ENCODE measurements at regions not wholly inside any gene's neighbourhood (a gene's known extent, or its start where the extent isn't known, plus 50 kb on each side); places are given as distances from the start of the nearest gene placed in this dataset.

GRCh38 chr14:22263961-22264360 lies 325.1 kb downstream of the DAD1 start:
- Mint-ChIP-seq H3K27me3 (ENCODE audit: unreplicated experiment) (peaks cover 9% of the 10 kb centered on the region), H3K9me3 (ENCODE audit: low read depth, unreplicated experiment) (peaks cover 3% of the 10 kb centered on the region), H3K27ac (ENCODE audit: unreplicated experiment) (no peak overlapping the region), H3K4me1 (ENCODE audit: low read depth, unreplicated experiment) (peaks cover 60% of the 10 kb centered on the region), H3K4me3 (ENCODE audit: low read depth, unreplicated experiment) (no peak overlapping the region), H3K36me3 (ENCODE audit: insufficient read depth, unreplicated experiment) (peaks cover 5% of the 10 kb centered on the region)
- intact Hi-C loops (cut with micrococcal nuclease; ENCODE audit: unreplicated experiment), result loop anchor here (2.0 kb wide), 1 partner anchor 33 kb away; no protein-coding TSS in a partner anchor
- CTCF ChIA-PET, result interaction anchor here (0.7 to 2.0 kb wide), 5 partner anchors 11 to 210 kb away, joined by 3 to 5 read pairs (median 3); no protein-coding TSS in a partner anchor
- no peak for DNase-seq
- no peak for TF ChIP-seq CTCF (IDR thresholded peaks at IDR 0.05; ENCODE audit: unreplicated experiment)
- BruUV-seq (replicated peaks), result no TSS peak

- DNase-seq, result no peak
- Mint-ChIP-seq H3K27me3 (ENCODE audit: unreplicated experiment) (peaks cover 14% of the 10 kb centered on the region), H3K27ac (ENCODE audit: unreplicated experiment) (no peak overlapping the region), H3K36me3 (ENCODE audit: insufficient read depth, unreplicated experiment) (peaks cover 5% of the 10 kb centered on the region), H3K4me1 (ENCODE audit: low read depth, unreplicated experiment) (peaks cover 49% of the 10 kb centered on the region), H3K9me3 (ENCODE audit: low read depth, unreplicated experiment) (peaks cover 3% of the 10 kb centered on the region), H3K4me3 (ENCODE audit: low read depth, unreplicated experiment) (no peak overlapping the region)
- no peak for TF ChIP-seq CTCF (IDR thresholded peaks at IDR 0.05; ENCODE audit: unreplicated experiment)
- no TSS peak for BruUV-seq (replicated peaks)
- intact Hi-C loops (cut with micrococcal nuclease; ENCODE audit: unreplicated experiment), result no loop called here
- CTCF ChIA-PET, result no interaction called here
Observed at GRCh38 chr14:22262881-22263280, 326.1 kb downstream of the DAD1 start.

GRCh38 chr14:22255017-22255950 lies 333.7 kb downstream of the DAD1 start:
- CTCF ChIA-PET, result no interaction called here
- BruUV-seq (replicated peaks), result no TSS peak
- Mint-ChIP-seq H3K36me3 (ENCODE audit: insufficient read depth, unreplicated experiment) (no peaks in the 10 kb centered on the region), H3K4me1 (ENCODE audit: low read depth, unreplicated experiment) (no peaks in the 10 kb centered on the region), H3K4me3 (ENCODE audit: low read depth, unreplicated experiment) (no peak overlapping the region), H3K27me3 (ENCODE audit: unreplicated experiment) (peaks cover 48% of the 10 kb centered on the region), H3K9me3 (ENCODE audit: low read depth, unreplicated experiment) (peaks cover 3% of the 10 kb centered on the region), H3K27ac (ENCODE audit: unreplicated experiment) (no peak overlapping the region)
- intact Hi-C loops (cut with micrococcal nuclease; ENCODE audit: unreplicated experiment), result no loop called here
- no peak for DNase-seq
- TF ChIP-seq CTCF (IDR thresholded peaks at IDR 0.05; ENCODE audit: unreplicated experiment), result no peak

GRCh38 chr14:22252686-22253085 lies 336.3 kb downstream of the DAD1 start:
- no peak overlapping the region for H3K4me3 Mint-ChIP-seq (ENCODE audit: low read depth, unreplicated experiment)
- no TSS peak for BruUV-seq (replicated peaks)
- peaks cover 40% of the 10 kb centered on the region for H3K27me3 Mint-ChIP-seq (ENCODE audit: unreplicated experiment)
- no peak for TF ChIP-seq CTCF (IDR thresholded peaks at IDR 0.05; ENCODE audit: unreplicated experiment)
- H3K9me3 Mint-ChIP-seq (ENCODE audit: low read depth, unreplicated experiment), result no peaks in the 10 kb centered on the region
- intact Hi-C loops (cut with micrococcal nuclease; ENCODE audit: unreplicated experiment), result no loop called here
- CTCF ChIA-PET, result interaction anchor here (1.4 kb wide), 1 partner anchor 12 kb away, joined by 5 read pairs; no protein-coding TSS in a partner anchor
- no peak for DNase-seq
- H3K36me3 Mint-ChIP-seq (ENCODE audit: insufficient read depth, unreplicated experiment), result no peaks in the 10 kb centered on the region
- H3K27ac Mint-ChIP-seq (ENCODE audit: unreplicated experiment), result no peak overlapping the region
- H3K4me1 Mint-ChIP-seq (ENCODE audit: low read depth, unreplicated experiment), result no peaks in the 10 kb centered on the region

Data from Calu3 (cell line).